ENCODE measurements at regions not wholly inside any gene's neighbourhood (a gene's known extent, or its start where the extent isn't known, plus 50 kb on each side); places are given as distances from the start of the nearest gene placed in this dataset.
"Not testable (repeated sequence)": the region's sequence is repeated elsewhere in the genome, so short reads cannot be mapped to it uniquely, and the experiment has no call there.

- Histone ChIP-seq H3K4me1 (ENCODE audit: insufficient read depth, low read length) (no peaks in the 10 kb centered on the region), H3K36me3 (ENCODE audit: insufficient read depth, low read length) (no peaks in the 10 kb centered on the region), H3K9me3 (ENCODE audit: control insufficient read depth, insufficient read depth, low read length) (no peaks in the 10 kb centered on the region), H3K9ac (ENCODE audit: low read depth, low read length) (no peak overlapping the region)
Measured at GRCh38 chr9:29220596-29221251, 1647.4 kb upstream of the C9orf72 start.

- H3K9ac ChIP-seq (ENCODE audit: low read depth, low read length), result no peak overlapping the region
- H3K4me1 ChIP-seq (ENCODE audit: insufficient read depth, low read length), result no peaks in the 10 kb centered on the region
- H3K9me3 ChIP-seq (ENCODE audit: control insufficient read depth, insufficient read depth, low read length), result no peaks in the 10 kb centered on the region
- no peaks in the 10 kb centered on the region for H3K36me3 ChIP-seq (ENCODE audit: insufficient read depth, low read length)
Measured at GRCh38 chr9:29228558-29228957, 1655.3 kb upstream of the C9orf72 start.

GRCh38 chr9:29230931-29231330 is 1657.7 kb upstream of the C9orf72 start:
- no peaks in the 10 kb centered on the region for H3K9me3 ChIP-seq (ENCODE audit: control insufficient read depth, insufficient read depth, low read length)
- no peaks in the 10 kb centered on the region for H3K4me1 ChIP-seq (ENCODE audit: insufficient read depth, low read length)
- no peak overlapping the region for H3K9ac ChIP-seq (ENCODE audit: low read depth, low read length)
- H3K36me3 ChIP-seq (ENCODE audit: insufficient read depth, low read length), result no peaks in the 10 kb centered on the region

GRCh38 chr9:29233193-29233592 is 1659.9 kb upstream of the C9orf72 start:
- no peaks in the 10 kb centered on the region for H3K36me3 ChIP-seq (ENCODE audit: insufficient read depth, low read length)
- no peak overlapping the region for H3K9ac ChIP-seq (ENCODE audit: low read depth, low read length)
- no peaks in the 10 kb centered on the region for H3K9me3 ChIP-seq (ENCODE audit: control insufficient read depth, insufficient read depth, low read length)
- H3K4me1 ChIP-seq (ENCODE audit: insufficient read depth, low read length), result no peaks in the 10 kb centered on the region

- Histone ChIP-seq H3K4me1 (ENCODE audit: insufficient read depth, low read length) (no peaks in the 10 kb centered on the region), H3K9ac (ENCODE audit: low read depth, low read length) (no peak overlapping the region), H3K36me3 (ENCODE audit: insufficient read depth, low read length) (no peaks in the 10 kb centered on the region), H3K9me3 (ENCODE audit: control insufficient read depth, insufficient read depth, low read length) (no peaks in the 10 kb centered on the region)
Measured at GRCh38 chr9:29241320-29241719, 1668.0 kb upstream of the C9orf72 start.

GRCh38 chr9:29245351-29245750 is 1672.1 kb upstream of the C9orf72 start:
- Histone ChIP-seq H3K36me3 (ENCODE audit: insufficient read depth, low read length) (no peaks in the 10 kb centered on the region), H3K4me1 (ENCODE audit: insufficient read depth, low read length) (no peaks in the 10 kb centered on the region), H3K9me3 (ENCODE audit: control insufficient read depth, insufficient read depth, low read length) (no peaks in the 10 kb centered on the region), H3K9ac (ENCODE audit: low read depth, low read length) (no peak overlapping the region)

GRCh38 chr9:29270400-29270799 is 1697.1 kb upstream of the C9orf72 start:
- not testable (repeated sequence) for H3K9me3 ChIP-seq (ENCODE audit: control insufficient read depth, insufficient read depth, low read length); H3K9ac ChIP-seq (ENCODE audit: low read depth, low read length); H3K4me1 ChIP-seq (ENCODE audit: insufficient read depth, low read length); H3K36me3 ChIP-seq (ENCODE audit: insufficient read depth, low read length)

GRCh38 chr9:29282121-29282520 is 1708.8 kb upstream of the C9orf72 start:
- Histone ChIP-seq H3K36me3 (ENCODE audit: insufficient read depth, low read length) (no peaks in the 10 kb centered on the region), H3K4me1 (ENCODE audit: insufficient read depth, low read length) (no peaks in the 10 kb centered on the region), H3K9me3 (ENCODE audit: control insufficient read depth, insufficient read depth, low read length) (no peaks in the 10 kb centered on the region), H3K9ac (ENCODE audit: low read depth, low read length) (no peak overlapping the region)

- H3K4me1 ChIP-seq (ENCODE audit: insufficient read depth, low read length), result no peaks in the 10 kb centered on the region
- H3K9ac ChIP-seq (ENCODE audit: low read depth, low read length), result no peak overlapping the region
- H3K36me3 ChIP-seq (ENCODE audit: insufficient read depth, low read length), result no peaks in the 10 kb centered on the region
- H3K9me3 ChIP-seq (ENCODE audit: control insufficient read depth, insufficient read depth, low read length), result no peaks in the 10 kb centered on the region
Measured at GRCh38 chr9:29285818-29286217, 1712.5 kb upstream of the C9orf72 start.

- Histone ChIP-seq H3K9ac (ENCODE audit: low read depth, low read length) (no peak overlapping the region), H3K36me3 (ENCODE audit: insufficient read depth, low read length) (no peaks in the 10 kb centered on the region), H3K4me1 (ENCODE audit: insufficient read depth, low read length) (no peaks in the 10 kb centered on the region), H3K9me3 (ENCODE audit: control insufficient read depth, insufficient read depth, low read length) (peaks cover 2% of the 10 kb centered on the region)
Measured at GRCh38 chr9:29289365-29289764, 1716.1 kb upstream of the C9orf72 start.

GRCh38 chr9:29290516-29290915 is 1717.2 kb upstream of the C9orf72 start:
- Histone ChIP-seq H3K9ac (ENCODE audit: low read depth, low read length) (no peak overlapping the region), H3K4me1 (ENCODE audit: insufficient read depth, low read length) (no peaks in the 10 kb centered on the region), H3K36me3 (ENCODE audit: insufficient read depth, low read length) (no peaks in the 10 kb centered on the region), H3K9me3 (ENCODE audit: control insufficient read depth, insufficient read depth, low read length) (peaks cover 2% of the 10 kb centered on the region)

- Histone ChIP-seq H3K9ac (ENCODE audit: low read depth, low read length) (no peak overlapping the region), H3K4me1 (ENCODE audit: insufficient read depth, low read length) (no peaks in the 10 kb centered on the region), H3K36me3 (ENCODE audit: insufficient read depth, low read length) (no peaks in the 10 kb centered on the region), H3K9me3 (ENCODE audit: control insufficient read depth, insufficient read depth, low read length) (peaks cover 2% of the 10 kb centered on the region)
Measured at GRCh38 chr9:29297592-29297991, 1724.3 kb upstream of the C9orf72 start.

GRCh38 chr9:29311221-29311620 is 1737.9 kb upstream of the C9orf72 start:
- no peak overlapping the region for H3K9ac ChIP-seq (ENCODE audit: low read depth, low read length)
- no peaks in the 10 kb centered on the region for H3K4me1 ChIP-seq (ENCODE audit: insufficient read depth, low read length)
- H3K36me3 ChIP-seq (ENCODE audit: insufficient read depth, low read length), result no peaks in the 10 kb centered on the region
- H3K9me3 ChIP-seq (ENCODE audit: control insufficient read depth, insufficient read depth, low read length), result no peaks in the 10 kb centered on the region

GRCh38 chr9:29312327-29312726 is 1739.0 kb upstream of the C9orf72 start:
- Histone ChIP-seq H3K4me1 (ENCODE audit: insufficient read depth, low read length) (no peaks in the 10 kb centered on the region), H3K36me3 (ENCODE audit: insufficient read depth, low read length) (no peaks in the 10 kb centered on the region), H3K9ac (ENCODE audit: low read depth, low read length) (no peak overlapping the region), H3K9me3 (ENCODE audit: control insufficient read depth, insufficient read depth, low read length) (no peaks in the 10 kb centered on the region)

GRCh38 chr9:29319736-29320513 is 1746.6 kb upstream of the C9orf72 start:
- Histone ChIP-seq H3K36me3 (ENCODE audit: insufficient read depth, low read length) (no peaks in the 10 kb centered on the region), H3K9ac (ENCODE audit: low read depth, low read length) (no peak overlapping the region; the same call in 1 of the 2 replicates), H3K9me3 (ENCODE audit: control insufficient read depth, insufficient read depth, low read length) (no peaks in the 10 kb centered on the region), H3K4me1 (ENCODE audit: insufficient read depth, low read length) (peaks cover 18% of the 10 kb centered on the region; the same call in 1 of the 2 replicates)
